SU-DHL-6 (cell line): ENCODE measurements at regions not wholly inside any gene's neighbourhood (a gene's known extent, or its start where the extent isn't known, plus 50 kb on each side); places are given as distances from the start of the nearest gene placed in this dataset.

Experiments
- CTCF ChIP-seq: fragments of 200-600 bp; sonication (generic); IDR thresholded peaks from one replicate; pipeline ENCODE4 v1.5.1; 2017; ENCODE audit warnings: antibody characterized with exemption, mild to moderate bottlenecking, low read length, moderate library complexity; ENCODE audit not compliant: insufficient read depth, poor library complexity, severe bottlenecking
- EZH2phosphoT487 ChIP-seq: fragments of 200-600 bp; sonication (generic), shearing (Covaris generic); conservative IDR thresholded peaks from 2 replicates; pipeline ENCODE4 v1.6.1; 2018; ENCODE audit warnings: mild to moderate bottlenecking, antibody characterized with exemption, low read length, moderate library complexity, mixed read lengths

GRCh38 chrX:6891404-6891803 is 256.1 kb upstream of the STS start:
- TF ChIP-seq CTCF = no peak
- TF ChIP-seq EZH2phosphoT487 = no peak
